ENCODE measurements at regions not wholly inside any gene's neighbourhood (a gene's known extent, or its start where the extent isn't known, plus 50 kb on each side); places are given as distances from the start of the nearest gene placed in this dataset.

DNA sequence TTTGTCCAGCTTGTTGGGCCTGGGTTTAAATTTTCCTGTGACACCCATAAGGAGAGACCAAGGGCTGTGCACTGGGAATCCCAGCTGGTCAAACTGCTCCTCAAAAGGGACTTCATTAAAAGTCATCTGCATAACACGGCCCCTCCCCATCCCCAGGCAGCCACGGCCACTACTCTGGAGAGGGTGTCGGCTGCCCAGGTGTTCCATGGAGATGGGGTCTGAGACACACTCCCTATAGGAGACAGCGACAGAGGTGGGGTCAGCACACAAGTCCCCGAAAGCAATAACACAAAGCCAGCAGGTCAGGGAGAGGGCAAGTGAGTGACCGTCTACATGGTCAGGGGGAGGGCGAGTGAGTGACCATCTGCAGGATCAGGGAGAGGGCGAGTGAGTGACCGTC, 75.6 kb upstream of the BCL11B start:
- DNase-seq (ENCODE audit: low read depth): no peak

DNA sequence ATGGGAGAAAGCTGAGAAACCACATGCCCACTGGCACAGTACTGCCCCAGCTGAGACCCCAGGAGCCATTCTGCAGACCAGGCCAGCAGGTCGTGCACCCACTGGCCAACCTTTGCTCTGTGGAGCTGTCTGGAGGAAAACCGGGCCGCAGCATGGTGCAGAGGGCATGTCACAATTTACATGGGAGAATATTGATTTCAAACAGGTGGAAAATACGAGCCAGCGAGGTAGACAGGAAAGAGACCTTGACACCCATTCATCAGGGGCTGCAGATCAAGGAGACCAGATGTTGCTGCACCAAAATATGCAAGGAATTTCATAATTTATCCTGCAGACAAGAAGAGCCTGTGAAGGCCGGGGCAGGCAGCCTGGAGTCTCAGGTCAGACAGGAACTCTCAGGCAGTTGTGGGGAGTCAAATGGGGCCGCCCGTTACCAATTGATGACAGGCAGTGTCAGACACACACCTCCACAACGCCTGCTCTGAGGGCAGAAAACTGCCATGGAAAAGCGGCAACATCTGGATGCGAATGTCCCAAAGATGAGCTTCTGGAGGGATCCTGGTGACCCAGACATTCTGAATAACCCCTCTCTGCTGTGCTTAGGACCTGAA, 74.6 kb upstream of the BCL11B start:
- DNase-seq (ENCODE audit: low read depth): no peak

DNA sequence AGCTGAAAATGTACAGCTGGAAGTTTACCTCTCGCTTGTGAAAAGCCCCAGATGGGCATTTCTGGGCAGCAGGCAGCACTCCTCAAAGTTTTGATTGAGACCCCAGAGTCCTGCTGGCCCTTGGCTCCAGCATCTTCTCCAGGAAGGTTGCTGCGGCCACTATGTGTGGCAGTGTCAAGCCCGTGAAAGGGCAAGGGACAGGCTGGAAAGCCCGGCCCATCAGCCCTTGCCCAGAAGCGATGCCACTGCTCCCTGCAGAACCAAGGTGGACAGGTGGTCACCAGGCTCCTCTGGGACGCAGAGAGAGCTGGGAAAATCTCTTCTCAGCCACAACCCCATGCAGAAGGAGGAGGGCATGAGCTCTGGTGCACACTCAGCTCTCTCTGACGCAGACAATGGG, 73.5 kb upstream of the BCL11B start:
- no peak for DNase-seq (ENCODE audit: low read depth)

DNA sequence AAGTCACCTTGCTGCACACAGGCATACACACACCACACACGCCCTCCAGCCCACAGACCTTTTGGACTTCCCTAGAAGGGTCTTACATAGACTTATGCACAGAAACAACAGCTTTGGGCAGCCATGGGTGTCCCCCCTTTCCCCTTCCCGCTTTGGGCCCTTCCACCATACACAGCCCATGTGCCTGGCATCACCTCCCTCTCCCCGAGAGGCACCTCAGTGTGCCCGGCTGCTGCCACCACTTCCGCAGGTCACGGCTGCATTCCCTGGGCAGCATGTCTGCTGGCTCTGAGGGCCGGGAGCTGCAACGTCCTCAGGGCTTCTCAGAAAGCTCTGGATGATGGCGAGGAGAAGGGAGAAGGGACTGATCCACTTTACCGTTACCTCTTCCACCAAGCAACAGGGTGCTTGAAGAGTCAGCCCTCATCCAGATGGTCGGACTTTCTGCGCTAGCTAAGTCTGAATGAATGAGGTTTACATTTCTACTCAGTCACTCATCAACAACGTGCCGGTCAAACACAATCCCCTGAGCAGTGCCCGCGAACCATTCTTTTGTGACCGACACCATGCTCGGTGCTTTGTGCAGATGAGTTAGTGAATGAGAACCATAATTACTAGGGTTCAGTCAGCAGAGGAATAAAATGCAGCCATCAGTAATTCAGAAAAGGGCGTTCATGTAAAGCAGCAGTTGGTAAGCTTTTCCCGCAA, 72.2 kb upstream of the BCL11B start:
- DNase-seq (ENCODE audit: low read depth): no peak

DNA sequence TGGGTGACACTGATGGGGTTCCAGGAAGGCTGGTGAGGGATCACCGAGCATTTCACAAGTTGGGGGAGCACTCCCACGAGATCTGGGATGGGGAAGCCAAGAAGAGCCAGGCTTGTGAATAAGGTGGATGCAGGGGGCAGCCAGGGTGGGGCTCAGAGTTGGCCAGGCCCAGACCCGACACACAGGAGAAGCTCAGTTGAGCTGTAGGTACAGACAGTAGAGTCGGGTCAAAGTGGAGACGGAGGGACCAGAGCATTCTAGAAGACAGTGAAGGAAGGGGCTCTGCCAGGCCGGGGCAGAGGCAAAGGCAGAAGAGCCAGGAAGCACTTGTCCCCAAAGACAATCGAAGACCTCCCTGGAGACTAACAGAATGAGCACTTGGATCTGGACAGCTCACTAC, 70.9 kb upstream of the BCL11B start:
- DNase-seq (ENCODE audit: low read depth): no peak

DNA sequence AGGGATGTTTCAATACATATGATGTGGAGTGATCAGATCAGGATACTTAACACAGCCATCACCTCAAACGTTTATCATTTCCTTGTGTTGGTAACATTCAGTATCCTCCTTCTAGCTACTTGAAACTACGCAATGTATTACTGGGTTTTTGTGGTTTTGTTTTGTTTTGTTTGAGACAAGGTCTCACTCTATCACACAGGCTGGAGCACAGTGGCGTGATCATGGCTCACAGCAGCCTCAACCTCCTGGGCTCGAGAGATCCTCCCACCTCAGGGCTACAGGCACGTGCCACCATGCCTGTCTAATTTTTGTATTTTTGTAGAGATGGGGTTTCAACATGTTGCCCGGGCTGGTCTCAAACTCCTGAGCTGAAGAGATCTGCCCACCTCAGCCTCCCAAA, 70.2 kb upstream of the BCL11B start:
- DNase-seq (ENCODE audit: low read depth): no peak

DNA sequence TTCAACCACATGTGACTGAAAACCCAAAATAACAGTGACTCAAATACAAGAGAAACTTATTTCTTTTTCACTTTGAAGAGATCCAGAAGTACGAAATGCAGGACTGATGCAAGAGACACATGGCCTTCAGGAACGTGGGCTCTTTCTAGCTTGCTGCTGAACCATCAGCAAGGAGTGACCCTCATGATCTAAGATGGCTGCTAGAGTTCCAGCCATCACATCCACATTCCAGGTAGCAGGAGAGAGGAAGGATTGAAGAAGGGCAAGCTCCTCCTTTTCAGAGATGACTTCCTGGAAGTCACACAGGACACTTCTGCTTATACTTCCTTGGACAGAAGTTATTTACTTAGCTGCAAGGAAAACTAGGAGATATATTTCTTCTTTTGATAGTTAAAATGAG, 67.6 kb upstream of the BCL11B start:
- no peak for DNase-seq (ENCODE audit: low read depth)

DNA sequence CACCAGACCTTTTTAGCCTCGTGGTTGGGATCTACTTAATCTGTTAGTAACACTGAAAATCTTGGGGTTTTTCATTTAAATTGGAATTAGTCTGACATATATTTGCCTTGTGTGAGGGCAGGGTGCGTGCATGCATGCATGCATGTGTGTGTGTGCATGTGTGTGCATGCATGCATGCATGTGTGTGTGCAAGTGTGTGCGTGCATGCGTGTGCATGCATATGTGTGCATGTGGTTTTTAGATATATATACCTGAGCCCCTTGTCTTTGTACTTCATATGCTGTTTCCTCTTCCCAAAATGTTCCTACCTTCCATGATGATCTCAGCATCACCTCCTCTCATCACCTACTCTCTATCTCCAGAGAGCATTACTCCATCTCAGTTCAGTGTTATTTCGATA, 66.3 kb upstream of the BCL11B start:
- no peak for DNase-seq (ENCODE audit: low read depth)

DNA sequence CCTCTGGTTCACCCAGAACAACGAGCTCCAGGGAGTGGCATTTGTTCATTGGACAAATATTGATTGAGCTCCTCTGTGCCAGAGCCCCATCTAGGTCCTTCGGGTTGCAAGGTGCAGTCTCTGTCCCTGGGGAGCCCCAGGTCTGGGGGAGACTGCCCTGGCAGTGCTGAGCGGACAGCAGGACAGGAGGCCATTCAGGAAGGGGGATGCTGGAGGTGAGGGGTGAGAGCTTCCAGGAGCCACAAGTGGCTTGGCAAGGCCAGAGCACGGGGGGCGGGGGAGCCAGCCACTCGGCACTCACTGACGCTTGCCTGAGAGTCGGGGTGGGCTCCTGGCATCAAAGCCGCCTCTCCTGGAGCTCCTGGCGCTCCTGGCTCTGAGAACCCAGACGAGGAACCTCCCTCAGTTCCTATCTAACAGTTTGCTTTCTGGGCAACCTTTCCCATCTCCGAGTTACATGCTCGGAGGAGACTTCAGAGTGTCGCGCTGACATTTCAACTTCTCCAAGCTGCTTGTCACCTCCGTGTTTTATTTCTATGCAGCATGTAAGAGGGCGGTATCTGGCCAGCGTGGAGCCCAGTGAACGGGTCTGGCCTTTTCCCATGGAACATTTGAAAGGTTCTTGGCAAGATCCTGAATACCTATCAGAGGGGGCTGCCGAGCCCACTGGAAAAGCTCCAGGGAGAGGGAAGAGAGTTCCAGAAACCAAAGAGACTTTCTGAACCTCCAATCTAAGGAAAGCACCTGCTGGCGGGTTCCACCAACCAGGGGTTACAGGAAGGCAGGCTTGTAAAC, 62.0 kb upstream of the BCL11B start:
- no peak for DNase-seq (ENCODE audit: low read depth)

DNA sequence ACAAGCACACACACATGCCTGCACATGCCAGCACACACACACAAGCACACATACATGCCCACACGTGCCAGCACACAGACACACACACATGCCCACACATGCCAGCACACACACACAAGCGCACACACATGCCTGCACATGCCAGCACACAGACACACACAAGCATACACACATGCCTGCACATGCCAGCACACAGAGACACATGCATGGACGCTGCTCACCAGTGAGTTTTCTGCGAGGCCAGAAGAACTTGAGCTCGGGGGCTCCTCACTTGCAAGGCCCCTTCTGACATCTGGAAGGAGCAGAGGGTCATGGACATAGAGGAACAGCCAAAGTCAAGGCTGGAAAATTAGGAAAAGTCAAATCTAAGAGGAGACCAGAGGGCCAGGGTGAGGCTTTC, 61.2 kb upstream of the BCL11B start:
- no peak for DNase-seq (ENCODE audit: low read depth)

DNA sequence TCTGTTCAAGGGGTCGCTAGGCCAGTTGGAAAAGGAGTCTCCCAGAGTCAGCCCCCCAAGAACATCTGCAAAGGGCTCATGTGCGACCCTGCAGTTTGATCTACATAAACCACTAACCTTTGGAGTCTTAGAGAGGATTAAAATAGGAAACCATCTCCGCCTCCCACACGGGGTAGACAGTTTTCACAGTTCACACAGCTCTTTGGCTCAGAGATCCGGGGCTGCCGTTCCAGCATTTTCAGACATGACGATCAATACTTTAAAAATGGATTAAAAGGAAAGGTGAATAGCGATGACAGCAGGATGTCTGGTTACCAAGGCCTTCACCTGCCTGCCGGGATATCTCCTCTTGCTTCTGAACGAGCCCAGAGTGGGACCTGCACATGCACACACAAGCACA, 59.8 kb upstream of the BCL11B start:
- DNase-seq (ENCODE audit: low read depth): no peak

DNA sequence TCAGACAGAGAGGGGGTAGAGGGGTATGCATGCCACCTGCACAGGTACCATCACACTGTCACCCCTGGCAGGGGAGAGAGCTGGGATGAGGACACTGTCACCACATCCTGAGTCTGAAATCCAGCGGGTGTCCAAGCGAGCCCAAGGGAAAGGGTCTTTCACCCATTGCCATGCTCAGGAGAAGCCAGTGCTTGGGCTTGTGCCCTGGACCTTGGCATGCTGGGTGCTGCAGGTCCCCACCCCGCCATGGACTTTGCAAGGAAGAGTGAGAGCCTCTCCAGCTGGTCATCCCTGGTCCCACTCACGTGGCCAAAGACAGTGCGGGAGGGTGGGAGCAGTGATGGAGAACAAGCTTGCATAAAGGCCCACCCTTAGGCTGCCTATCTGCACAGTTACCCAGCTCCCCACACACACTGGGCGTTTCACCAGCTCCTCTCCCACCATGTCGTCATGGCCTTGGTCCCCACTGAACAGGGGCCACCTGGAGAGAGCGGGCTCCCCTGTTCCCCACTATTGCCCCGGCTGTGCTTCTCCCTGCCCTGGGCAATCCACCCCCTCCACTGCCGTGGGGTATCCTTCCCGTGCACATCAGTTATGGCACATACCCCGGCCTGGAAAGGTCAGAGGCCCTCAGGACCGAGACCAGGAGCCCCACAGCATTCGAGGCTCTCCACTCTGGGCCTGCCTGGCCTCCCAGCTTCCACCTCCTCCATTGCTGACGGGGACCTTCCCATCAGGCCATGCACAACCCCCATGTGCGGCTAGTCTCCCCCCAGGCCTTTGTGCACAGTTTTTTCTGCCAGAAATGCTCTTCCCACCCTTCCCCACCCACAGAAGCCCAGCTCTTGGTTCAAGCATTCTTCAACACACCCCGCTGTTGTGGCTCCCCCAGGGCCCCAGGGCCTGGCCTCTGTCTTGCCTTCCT, 58.6 kb upstream of the BCL11B start:
- no peak for DNase-seq (ENCODE audit: low read depth)

DNA sequence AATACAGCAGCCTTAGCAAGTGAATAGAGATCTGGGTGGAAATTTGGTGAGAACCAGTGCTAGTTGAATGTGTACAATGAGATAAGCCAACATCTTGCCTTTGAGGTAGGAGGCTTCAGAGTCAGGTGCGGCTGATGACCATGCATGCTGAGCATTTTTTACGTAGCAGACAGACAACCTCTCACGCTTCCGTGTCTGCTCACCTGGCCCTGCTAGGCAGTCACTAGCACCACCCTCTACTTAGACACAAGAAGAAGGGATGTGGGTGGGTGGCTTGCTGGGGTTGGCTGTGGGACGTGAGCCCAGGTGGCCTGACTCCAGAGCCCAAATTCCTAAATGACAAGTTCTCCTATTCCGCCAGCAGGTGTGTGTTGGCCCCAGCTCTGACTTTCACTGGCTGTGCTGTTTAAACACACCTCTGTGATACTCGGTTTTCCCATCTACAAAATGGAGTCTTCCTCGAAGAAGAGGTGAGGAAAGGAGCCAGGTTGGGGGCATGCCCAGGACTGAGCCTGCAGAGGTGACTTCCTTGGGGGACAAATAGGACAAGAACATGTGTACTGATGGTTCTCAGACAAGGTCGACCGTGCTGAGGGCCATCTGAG, 57.8 kb upstream of the BCL11B start:
- DNase-seq (ENCODE audit: low read depth): no peak

DNA sequence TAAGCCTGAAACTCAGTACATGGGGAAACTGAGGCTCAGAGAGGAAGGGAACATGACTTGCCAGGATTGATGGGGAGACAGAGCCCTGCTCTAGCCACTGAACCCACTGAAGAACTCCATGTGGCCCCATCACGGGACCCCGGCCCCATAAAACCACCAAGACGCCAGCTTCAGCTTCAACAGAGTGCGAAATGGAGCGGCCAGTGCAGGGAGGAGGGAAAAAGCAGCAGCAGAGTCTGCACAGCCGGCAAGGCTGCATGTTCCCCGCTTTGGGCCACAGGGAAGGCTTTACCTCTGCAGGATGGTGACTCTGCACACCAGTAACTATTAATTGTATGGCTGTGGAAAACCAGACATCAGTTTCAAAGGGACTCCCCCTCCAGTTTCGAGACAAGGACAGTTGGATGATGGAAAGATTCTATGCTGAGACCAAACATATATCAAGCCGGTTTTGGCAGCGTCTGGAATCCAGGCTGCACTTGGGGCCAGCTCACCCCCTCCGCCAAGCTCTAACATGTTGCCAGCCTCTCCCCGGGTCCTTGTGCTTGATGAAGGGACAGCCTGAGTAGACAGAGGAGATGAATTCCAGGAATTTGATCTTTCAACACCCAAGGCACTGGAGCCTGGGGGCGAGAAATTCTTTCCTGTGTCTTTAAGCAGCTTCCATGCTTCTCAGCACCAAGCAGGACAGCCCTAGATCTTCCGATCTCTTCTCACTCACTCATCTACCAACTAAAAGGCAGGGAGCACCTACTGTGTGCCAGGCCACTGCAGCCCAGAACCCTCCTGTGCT, 55.7 kb upstream of the BCL11B start:
- DNase-seq (ENCODE audit: low read depth): no peak

DNA sequence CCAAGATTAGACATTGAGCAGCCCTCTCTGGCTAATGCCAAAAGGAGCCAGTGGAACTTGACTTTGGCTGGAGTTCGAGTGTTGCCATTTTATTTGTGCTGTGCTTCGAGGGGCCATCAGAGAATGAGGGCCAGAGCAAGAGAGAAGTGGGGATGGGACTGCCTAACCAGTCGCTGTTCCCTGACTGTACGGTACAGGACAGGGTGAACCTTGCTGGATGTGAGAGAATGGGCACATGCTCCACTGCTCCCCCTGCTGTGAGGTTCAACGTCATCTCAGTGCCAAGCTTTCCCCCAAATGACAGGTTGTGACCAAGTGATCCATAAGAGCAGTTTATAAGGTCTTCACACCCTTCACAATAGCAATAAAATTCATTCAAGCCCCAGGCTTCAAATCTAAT, 55.1 kb upstream of the BCL11B start:
- no peak for DNase-seq (ENCODE audit: low read depth)

DNA sequence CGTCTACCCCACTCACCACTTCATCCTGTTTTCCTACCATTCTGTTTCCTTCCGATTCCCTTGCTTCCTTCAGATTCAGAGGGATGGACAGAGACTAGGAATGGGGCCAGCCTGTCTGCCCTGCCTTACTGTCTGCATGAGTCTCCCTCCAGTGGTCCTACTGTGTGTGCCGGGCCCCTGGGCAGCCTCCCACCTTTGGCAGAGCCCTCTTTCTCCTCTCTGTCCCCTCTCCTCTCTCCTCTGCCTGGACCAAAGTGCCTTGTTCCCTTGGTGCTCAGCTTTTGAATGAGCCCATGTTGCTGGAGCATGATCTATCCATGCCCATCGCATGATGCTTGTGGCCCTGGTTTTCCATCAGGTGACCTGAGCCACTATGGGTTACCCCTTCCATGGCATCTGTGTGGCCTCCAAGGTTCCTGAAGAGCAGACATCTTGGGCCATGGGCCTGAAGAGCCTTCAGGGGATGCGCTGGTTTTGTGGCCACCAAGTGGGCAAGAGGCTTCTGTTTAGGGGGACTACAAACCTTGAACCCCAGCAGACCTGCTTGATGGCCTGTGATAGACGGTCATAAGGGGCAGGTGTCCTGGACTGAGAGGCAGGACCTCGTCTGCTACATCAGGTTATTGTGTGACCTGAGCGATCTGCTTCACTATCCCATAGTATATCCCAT, 54.2 kb upstream of the BCL11B start:
- no peak for DNase-seq (ENCODE audit: low read depth)

DNA sequence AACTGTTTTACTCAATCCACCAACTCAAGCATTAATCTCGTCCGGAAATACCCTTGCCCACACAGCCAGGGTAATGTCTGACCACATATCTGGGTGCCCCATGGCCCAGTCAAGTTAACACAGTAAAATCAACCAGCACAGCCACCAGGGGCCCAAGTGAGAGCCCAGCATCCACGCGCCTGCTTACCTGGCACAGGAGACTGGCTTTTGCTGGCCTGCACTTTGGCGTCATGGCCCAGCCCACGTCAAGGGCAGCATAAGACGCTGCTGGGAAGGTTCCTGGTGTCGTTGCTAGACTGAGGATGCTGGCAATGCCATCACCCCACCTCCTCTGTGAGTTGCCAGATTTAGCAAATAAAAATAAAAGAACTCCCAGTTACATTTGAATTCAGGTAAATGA, 53.6 kb upstream of the BCL11B start:
- DNase-seq (ENCODE audit: low read depth): no peak

DNA sequence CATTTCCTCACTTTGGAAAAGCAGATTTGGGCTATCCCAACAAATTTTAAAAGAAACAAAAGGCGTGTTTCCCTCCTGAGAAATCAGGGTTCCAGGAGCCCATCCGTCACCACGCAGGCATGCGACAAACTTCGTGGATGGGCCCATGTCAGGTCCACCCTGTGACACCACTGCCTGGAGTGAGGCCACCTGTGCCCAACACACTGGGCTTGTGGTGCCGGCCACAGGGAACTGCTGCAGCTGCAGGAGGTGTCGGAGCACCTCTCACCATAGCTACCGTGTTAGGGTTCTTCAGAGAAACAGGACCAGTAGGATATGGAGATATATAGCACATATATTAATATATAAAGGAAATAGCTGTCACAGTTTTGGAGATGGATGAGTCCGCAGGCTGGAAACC, 53.0 kb upstream of the BCL11B start:
- DNase-seq (ENCODE audit: low read depth): no peak

DNA sequence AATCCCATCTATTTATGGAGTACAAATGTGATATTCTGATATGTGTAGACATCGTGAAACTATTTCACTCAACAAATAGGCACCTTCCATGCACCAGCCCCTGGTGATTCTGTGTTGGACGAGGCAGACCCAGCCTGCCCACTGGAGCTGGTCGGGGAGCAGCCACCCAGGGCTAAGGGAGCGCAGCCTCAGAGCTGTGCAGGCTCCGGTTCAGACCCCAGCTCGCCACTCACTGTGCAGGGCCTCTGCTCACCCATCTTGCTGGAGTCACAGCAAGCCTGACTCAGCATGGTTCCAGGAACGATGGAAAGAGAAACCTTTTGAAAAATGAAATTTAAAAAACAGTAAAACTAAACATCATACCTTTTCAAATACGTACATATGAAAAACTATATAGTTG, 52.3 kb upstream of the BCL11B start:
- no peak for DNase-seq (ENCODE audit: low read depth)
